ENCODE measurements at regions not wholly inside any gene's neighbourhood (a gene's known extent, or its start where the extent isn't known, plus 50 kb on each side); places are given as distances from the start of the nearest gene placed in this dataset.

- SMC1A ChIA-PET (ENCODE audit: uncharacterized antibody, unreplicated experiment), result no interaction called here
Observed at GRCh38 chr20:11027224-11027623, 353.4 kb upstream of the JAG1 start.

GRCh38 chr20:11030351-11030750 lies 356.6 kb upstream of the JAG1 start:
- H3K27ac ChIP-seq (ENCODE audit: control insufficient read depth, insufficient read depth), result no peak overlapping the region
- 73% methylated on average over 2 of the region's 2 CpGs for WGBS (ENCODE audit: insufficient coverage, insufficient replicate concordance, low lambda C conversion rate, missing lambda C conversion rate)
- in situ Hi-C loops (cut with MboI) (no loop called here), intact Hi-C loops (cut with micrococcal nuclease; ENCODE audit: unreplicated experiment) (no loop called here)
- no peaks in the 10 kb centered on the region for H3K27me3 ChIP-seq (replicated peaks in 1 of 2; ENCODE audit: control insufficient read depth in 2 of 2, insufficient read depth in 2 of 2, low read length in 1 of 2)
- ChIA-PET SMC1A (ENCODE audit: uncharacterized antibody, unreplicated experiment) (no interaction called here), CTCF (no interaction called here), POLR2A (no interaction called here), RAD21 (ENCODE audit: unreplicated experiment) (no interaction called here)
- H3K4me3 ChIP-seq, result no peak overlapping the region
- no peaks in the 10 kb centered on the region for H4K20me1 ChIP-seq (ENCODE audit: control insufficient read depth, insufficient read depth)
- H3K4me1 ChIP-seq (ENCODE audit: control insufficient read depth, insufficient read depth, low read length), result no peaks in the 10 kb centered on the region
- no peaks in the 10 kb centered on the region for H3K36me3 ChIP-seq (ENCODE audit: control insufficient read depth in 2 of 2, insufficient read depth in 2 of 2, low read length in 1 of 2)
- no TSS peak for BruUV-seq (replicated peaks)
- H2AFZ ChIP-seq (ENCODE audit: control insufficient read depth, low read depth, low read length), result no peak overlapping the region
- no peak for DNase-seq (ENCODE audit: low read depth, low spot score)
- H3K9me3 ChIP-seq (replicated peaks; ENCODE audit: control insufficient read depth, insufficient read depth, low read length), result no peaks in the 10 kb centered on the region; the same call in 2 of the 3 replicates
- no peak overlapping the region for H3K4me2 ChIP-seq (ENCODE audit: control insufficient read depth, insufficient read depth)
- ATAC-seq, result no peak
- H3K9ac ChIP-seq (ENCODE audit: control insufficient read depth, insufficient read depth, low read length), result no peak overlapping the region
- H3K79me2 ChIP-seq (ENCODE audit: control insufficient read depth, insufficient read depth, low read length), result no peaks in the 10 kb centered on the region
- no peak for TF ChIP-seq EP300 (IDR thresholded peaks at IDR 0.05; ENCODE audit: borderline replicate concordance in 1 of 2, control insufficient read depth in 1 of 2, low read depth in 2 of 2, low read length in 2 of 2)
- TF ChIP-seq BMI1 (IDR thresholded peaks at IDR 0.05; ENCODE audit: borderline replicate concordance), result no peak
- no peak for FAIRE-seq

More at GRCh38 chr20:11027224-11027623, 353.4 kb upstream of the JAG1 start:
- Histone ChIP-seq H2AFZ (ENCODE audit: control insufficient read depth, low read depth, low read length) (no peak overlapping the region), H3K27ac (ENCODE audit: control insufficient read depth, insufficient read depth) (no peak overlapping the region), H3K36me3 (ENCODE audit: control insufficient read depth in 2 of 2, insufficient read depth in 2 of 2, low read length in 1 of 2) (no peaks in the 10 kb centered on the region), H3K79me2 (ENCODE audit: control insufficient read depth, insufficient read depth, low read length) (no peaks in the 10 kb centered on the region), H3K4me3 (no peak overlapping the region), H4K20me1 (ENCODE audit: control insufficient read depth, insufficient read depth) (no peaks in the 10 kb centered on the region), H3K9ac (ENCODE audit: control insufficient read depth, insufficient read depth, low read length) (no peak overlapping the region), H3K4me1 (ENCODE audit: control insufficient read depth, insufficient read depth, low read length) (no peaks in the 10 kb centered on the region), H3K27me3 (replicated peaks in 1 of 2; ENCODE audit: control insufficient read depth in 2 of 2, insufficient read depth in 2 of 2, low read length in 1 of 2) (no peaks in the 10 kb centered on the region), H3K9me3 (replicated peaks; ENCODE audit: control insufficient read depth, insufficient read depth, low read length) (no peaks in the 10 kb centered on the region; the same call in 2 of the 3 replicates), H3K4me2 (ENCODE audit: control insufficient read depth, insufficient read depth) (no peak overlapping the region)
- no peak for DNase-seq (ENCODE audit: low read depth, low spot score)
- in situ Hi-C loops (cut with MboI) (no loop called here), intact Hi-C loops (cut with micrococcal nuclease; ENCODE audit: unreplicated experiment) (no loop called here)
- POLR2A ChIA-PET, result no interaction called here
- CTCF ChIA-PET, result no interaction called here
- ATAC-seq, result no peak
- RAD21 ChIA-PET (ENCODE audit: unreplicated experiment), result no interaction called here
- BruUV-seq (replicated peaks), result no TSS peak
- FAIRE-seq, result no peak
- TF ChIP-seq JUND (IDR thresholded peaks at IDR 0.05; ENCODE audit: low read depth, low read length), result no peak
- no peak for TF ChIP-seq ZNF622 (IDR thresholded peaks at IDR 0.05)
- no peak for TF ChIP-seq RFX5 (IDR thresholded peaks at IDR 0.05; ENCODE audit: low read depth, low read length)
- TF ChIP-seq NBN (IDR thresholded peaks at IDR 0.05), result no peak
- no peak for TF ChIP-seq NFXL1 (IDR thresholded peaks at IDR 0.05; ENCODE audit: borderline replicate concordance)
- no peak for TF ChIP-seq KDM1A (IDR thresholded peaks at IDR 0.05; ENCODE audit: borderline replicate concordance)
- no peak for TF ChIP-seq HDGF (IDR thresholded peaks at IDR 0.05)
- no peak for TF ChIP-seq ASH2L (IDR thresholded peaks at IDR 0.05; ENCODE audit: borderline replicate concordance, low read depth)
- no peak for TF ChIP-seq KAT2A (conservative IDR thresholded peaks at IDR 0.05; ENCODE audit: control insufficient read depth, low read depth, low read length)
- no peak for TF ChIP-seq NFYA (IDR thresholded peaks at IDR 0.05; ENCODE audit: borderline replicate concordance, low read depth, low read length)
- WGBS (ENCODE audit: insufficient coverage, insufficient replicate concordance, low lambda C conversion rate, missing lambda C conversion rate), result 4% methylated on average over 3 of the region's 3 CpGs

Data from GM12878 (cell line).